Gastrocnemius medialis (tissue), 4 donors: ENCODE measurements at regions not wholly inside any gene's neighbourhood (a gene's known extent, or its start where the extent isn't known, plus 50 kb on each side); places are given as distances from the start of the nearest gene placed in this dataset.

Source experiments
- POLR2A ChIP-seq, 2 donors: fragments of 450-650 bp; IDR thresholded peaks; one replicate each; pipeline ENCODE4 v1.6.1; 2017; ENCODE audit warnings: antibody characterized with exemption in 2 of 2, mild to moderate bottlenecking in 2 of 2, moderate library complexity in 2 of 2
- TF ChIP-seq, protein P1 (sequence below), 5 experiments: fragments of 450-650 bp in 3 of 5; fragments of 200-600 bp in 2 of 5; sonication (generic) in 2 of 5; IDR thresholded peaks in 4 of 5; conservative IDR thresholded peaks in 1 of 5; 1 replicate in 4 of 5; 2 replicates in 1 of 5; pipeline ENCODE4 v1.5.1; 2016 to 2019; ENCODE audit warnings: antibody characterized with exemption in 5 of 5, mild to moderate bottlenecking in 3 of 5, moderate library complexity in 3 of 5

DNA sequence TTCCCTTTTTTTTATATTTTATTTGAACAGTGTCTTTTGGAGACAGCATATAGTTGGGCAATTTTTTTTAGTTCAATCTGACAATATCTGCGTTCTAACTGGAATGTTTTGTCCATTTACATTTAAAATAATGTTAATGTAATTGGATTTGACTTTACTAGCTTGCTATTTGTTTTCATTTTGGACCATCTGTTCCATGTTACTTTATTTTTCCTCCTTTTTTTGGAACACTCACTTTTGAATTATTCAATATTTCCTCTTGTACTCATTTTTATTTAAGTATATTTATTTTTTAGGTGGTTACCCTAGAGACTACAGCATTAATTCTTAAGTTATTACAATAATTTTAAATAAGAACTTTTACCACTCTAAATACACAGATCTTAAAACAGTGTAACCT lies 62.8 kb upstream of the C1orf87 start:
- TF ChIP-seq, protein P1, sequence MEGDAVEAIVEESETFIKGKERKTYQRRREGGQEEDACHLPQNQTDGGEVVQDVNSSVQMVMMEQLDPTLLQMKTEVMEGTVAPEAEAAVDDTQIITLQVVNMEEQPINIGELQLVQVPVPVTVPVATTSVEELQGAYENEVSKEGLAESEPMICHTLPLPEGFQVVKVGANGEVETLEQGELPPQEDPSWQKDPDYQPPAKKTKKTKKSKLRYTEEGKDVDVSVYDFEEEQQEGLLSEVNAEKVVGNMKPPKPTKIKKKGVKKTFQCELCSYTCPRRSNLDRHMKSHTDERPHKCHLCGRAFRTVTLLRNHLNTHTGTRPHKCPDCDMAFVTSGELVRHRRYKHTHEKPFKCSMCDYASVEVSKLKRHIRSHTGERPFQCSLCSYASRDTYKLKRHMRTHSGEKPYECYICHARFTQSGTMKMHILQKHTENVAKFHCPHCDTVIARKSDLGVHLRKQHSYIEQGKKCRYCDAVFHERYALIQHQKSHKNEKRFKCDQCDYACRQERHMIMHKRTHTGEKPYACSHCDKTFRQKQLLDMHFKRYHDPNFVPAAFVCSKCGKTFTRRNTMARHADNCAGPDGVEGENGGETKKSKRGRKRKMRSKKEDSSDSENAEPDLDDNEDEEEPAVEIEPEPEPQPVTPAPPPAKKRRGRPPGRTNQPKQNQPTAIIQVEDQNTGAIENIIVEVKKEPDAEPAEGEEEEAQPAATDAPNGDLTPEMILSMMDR (IDR thresholded peaks at IDR 0.05 in 4 of 5, conservative IDR thresholded peaks at IDR 0.05 in 1 of 5), result no peak
- no peak for TF ChIP-seq POLR2A (IDR thresholded peaks at IDR 0.05)
